NCI-H146 treated with DMSO at 0.1 percent for 48 hours (cell line): ENCODE measurements at regions not wholly inside any gene's neighbourhood (a gene's known extent, or its start where the extent isn't known, plus 50 kb on each side); places are given as distances from the start of the nearest gene placed in this dataset.
"Not testable (repeated sequence)": the region's sequence is repeated elsewhere in the genome, so short reads cannot be mapped to it uniquely, and the experiment has no call there.

Source experiments
- DNase-seq: peaks from one replicate; lab custom pipeline; 2025; ENCODE audit not compliant: unreplicated experiment; lab: John Stamatoyannopoulos, UW

- no peak for DNase-seq
Measured at GRCh38 chr10:131556897-131557495, 245.5 kb upstream of the TCERG1L start.

- DNase-seq, result not testable (repeated sequence)
Measured at GRCh38 chr10:131557956-131558355, 246.4 kb upstream of the TCERG1L start.

GRCh38 chr10:131559450-131559911, 248.0 kb upstream of the TCERG1L start:
- DNase-seq, result no peak

- no peak for DNase-seq
Measured at GRCh38 chr10:131560166-131560565, 248.6 kb upstream of the TCERG1L start.

- no peak for DNase-seq
Measured at GRCh38 chr10:131560706-131561355, 249.3 kb upstream of the TCERG1L start.

GRCh38 chr10:131561897-131562296, 250.4 kb upstream of the TCERG1L start:
- no peak for DNase-seq

- DNase-seq, result no peak
Measured at GRCh38 chr10:131563411-131563810, 251.9 kb upstream of the TCERG1L start.

GRCh38 chr10:131567279-131568162, 256.0 kb upstream of the TCERG1L start:
- DNase-seq, result no peak

GRCh38 chr10:131568866-131569265, 257.3 kb upstream of the TCERG1L start:
- DNase-seq, result no peak

- no peak for DNase-seq
Measured at GRCh38 chr10:131569851-131570715, 258.6 kb upstream of the TCERG1L start.

GRCh38 chr10:131570716-131571307, 259.3 kb upstream of the TCERG1L start:
- no peak for DNase-seq

GRCh38 chr10:131571346-131571745, 259.8 kb upstream of the TCERG1L start:
- DNase-seq, result no peak

- DNase-seq, result no peak
Measured at GRCh38 chr10:131571865-131572264, 260.3 kb upstream of the TCERG1L start.

- DNase-seq, result no peak
Measured at GRCh38 chr10:131573256-131573655, 261.7 kb upstream of the TCERG1L start.

- DNase-seq, result no peak
Measured at GRCh38 chr10:131573707-131574106, 262.2 kb upstream of the TCERG1L start.

- DNase-seq, result no peak
Measured at GRCh38 chr10:131574363-131574706, 262.8 kb upstream of the TCERG1L start.

- DNase-seq, result no peak
Measured at GRCh38 chr10:131574707-131575430, 263.3 kb upstream of the TCERG1L start.

GRCh38 chr10:131575877-131576276, 264.4 kb upstream of the TCERG1L start:
- DNase-seq, result no peak

- DNase-seq, result no peak
Measured at GRCh38 chr10:131576341-131577177, 265.0 kb upstream of the TCERG1L start.
